ENCODE measurements at regions not wholly inside any gene's neighbourhood (a gene's known extent, or its start where the extent isn't known, plus 50 kb on each side); places are given as distances from the start of the nearest gene placed in this dataset.

DNA sequence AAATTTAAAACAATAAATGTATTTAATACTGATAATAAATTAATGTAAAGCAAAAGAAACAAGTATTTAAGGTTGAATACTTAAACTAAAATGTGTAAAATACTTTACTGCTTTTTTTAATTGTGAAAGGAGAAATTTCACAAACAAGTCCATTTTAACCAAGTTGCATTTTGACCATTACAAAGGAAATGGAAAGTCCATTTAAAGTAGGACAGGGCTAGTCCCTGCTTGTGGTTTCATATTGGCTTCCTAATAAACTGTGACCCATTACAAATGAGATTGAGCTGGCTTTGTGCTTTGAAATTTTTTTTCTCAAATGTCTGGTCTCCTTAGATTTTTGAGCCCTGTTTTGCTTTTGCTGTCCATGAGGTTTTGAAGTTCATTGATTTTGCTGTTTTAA lies 527.6 kb downstream of the MAFB start:
- TF ChIP-seq FOXJ3 (CRISPR knock-in tag; IDR thresholded peaks at IDR 0.05; ENCODE audit: borderline replicate concordance) (no peak), IRF2 (CRISPR knock-in tag; IDR thresholded peaks at IDR 0.05; ENCODE audit: borderline replicate concordance, low read depth) (no peak), CBFB (CRISPR knock-in tag; IDR thresholded peaks at IDR 0.05; ENCODE audit: low read depth) (no peak), FOXP1 (CRISPR knock-in tag; IDR thresholded peaks at IDR 0.05; ENCODE audit: borderline replicate concordance) (no peak), GABPB1 (CRISPR knock-in tag; IDR thresholded peaks at IDR 0.05) (no peak), CREM (CRISPR knock-in tag; IDR thresholded peaks at IDR 0.05) (no peak), JUN (CRISPR knock-in tag; IDR thresholded peaks at IDR 0.05) (no peak)
- TF ChIP-seq, protein P1, sequence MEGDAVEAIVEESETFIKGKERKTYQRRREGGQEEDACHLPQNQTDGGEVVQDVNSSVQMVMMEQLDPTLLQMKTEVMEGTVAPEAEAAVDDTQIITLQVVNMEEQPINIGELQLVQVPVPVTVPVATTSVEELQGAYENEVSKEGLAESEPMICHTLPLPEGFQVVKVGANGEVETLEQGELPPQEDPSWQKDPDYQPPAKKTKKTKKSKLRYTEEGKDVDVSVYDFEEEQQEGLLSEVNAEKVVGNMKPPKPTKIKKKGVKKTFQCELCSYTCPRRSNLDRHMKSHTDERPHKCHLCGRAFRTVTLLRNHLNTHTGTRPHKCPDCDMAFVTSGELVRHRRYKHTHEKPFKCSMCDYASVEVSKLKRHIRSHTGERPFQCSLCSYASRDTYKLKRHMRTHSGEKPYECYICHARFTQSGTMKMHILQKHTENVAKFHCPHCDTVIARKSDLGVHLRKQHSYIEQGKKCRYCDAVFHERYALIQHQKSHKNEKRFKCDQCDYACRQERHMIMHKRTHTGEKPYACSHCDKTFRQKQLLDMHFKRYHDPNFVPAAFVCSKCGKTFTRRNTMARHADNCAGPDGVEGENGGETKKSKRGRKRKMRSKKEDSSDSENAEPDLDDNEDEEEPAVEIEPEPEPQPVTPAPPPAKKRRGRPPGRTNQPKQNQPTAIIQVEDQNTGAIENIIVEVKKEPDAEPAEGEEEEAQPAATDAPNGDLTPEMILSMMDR (IDR thresholded peaks at IDR 0.05) = no peak
- TF ChIP-seq, protein P2, sequence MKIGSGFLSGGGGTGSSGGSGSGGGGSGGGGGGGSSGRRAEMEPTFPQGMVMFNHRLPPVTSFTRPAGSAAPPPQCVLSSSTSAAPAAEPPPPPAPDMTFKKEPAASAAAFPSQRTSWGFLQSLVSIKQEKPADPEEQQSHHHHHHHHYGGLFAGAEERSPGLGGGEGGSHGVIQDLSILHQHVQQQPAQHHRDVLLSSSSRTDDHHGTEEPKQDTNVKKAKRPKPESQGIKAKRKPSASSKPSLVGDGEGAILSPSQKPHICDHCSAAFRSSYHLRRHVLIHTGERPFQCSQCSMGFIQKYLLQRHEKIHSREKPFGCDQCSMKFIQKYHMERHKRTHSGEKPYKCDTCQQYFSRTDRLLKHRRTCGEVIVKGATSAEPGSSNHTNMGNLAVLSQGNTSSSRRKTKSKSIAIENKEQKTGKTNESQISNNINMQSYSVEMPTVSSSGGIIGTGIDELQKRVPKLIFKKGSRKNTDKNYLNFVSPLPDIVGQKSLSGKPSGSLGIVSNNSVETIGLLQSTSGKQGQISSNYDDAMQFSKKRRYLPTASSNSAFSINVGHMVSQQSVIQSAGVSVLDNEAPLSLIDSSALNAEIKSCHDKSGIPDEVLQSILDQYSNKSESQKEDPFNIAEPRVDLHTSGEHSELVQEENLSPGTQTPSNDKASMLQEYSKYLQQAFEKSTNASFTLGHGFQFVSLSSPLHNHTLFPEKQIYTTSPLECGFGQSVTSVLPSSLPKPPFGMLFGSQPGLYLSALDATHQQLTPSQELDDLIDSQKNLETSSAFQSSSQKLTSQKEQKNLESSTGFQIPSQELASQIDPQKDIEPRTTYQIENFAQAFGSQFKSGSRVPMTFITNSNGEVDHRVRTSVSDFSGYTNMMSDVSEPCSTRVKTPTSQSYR (CRISPR knock-in tag; IDR thresholded peaks at IDR 0.05) = no peak
- TF ChIP-seq, protein P3, sequence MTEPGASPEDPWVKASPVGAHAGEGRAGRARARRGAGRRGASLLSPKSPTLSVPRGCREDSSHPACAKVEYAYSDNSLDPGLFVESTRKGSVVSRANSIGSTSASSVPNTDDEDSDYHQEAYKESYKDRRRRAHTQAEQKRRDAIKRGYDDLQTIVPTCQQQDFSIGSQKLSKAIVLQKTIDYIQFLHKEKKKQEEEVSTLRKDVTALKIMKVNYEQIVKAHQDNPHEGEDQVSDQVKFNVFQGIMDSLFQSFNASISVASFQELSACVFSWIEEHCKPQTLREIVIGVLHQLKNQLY (CRISPR knock-in tag; IDR thresholded peaks at IDR 0.05) = no peak
- TF ChIP-seq, protein P4, sequence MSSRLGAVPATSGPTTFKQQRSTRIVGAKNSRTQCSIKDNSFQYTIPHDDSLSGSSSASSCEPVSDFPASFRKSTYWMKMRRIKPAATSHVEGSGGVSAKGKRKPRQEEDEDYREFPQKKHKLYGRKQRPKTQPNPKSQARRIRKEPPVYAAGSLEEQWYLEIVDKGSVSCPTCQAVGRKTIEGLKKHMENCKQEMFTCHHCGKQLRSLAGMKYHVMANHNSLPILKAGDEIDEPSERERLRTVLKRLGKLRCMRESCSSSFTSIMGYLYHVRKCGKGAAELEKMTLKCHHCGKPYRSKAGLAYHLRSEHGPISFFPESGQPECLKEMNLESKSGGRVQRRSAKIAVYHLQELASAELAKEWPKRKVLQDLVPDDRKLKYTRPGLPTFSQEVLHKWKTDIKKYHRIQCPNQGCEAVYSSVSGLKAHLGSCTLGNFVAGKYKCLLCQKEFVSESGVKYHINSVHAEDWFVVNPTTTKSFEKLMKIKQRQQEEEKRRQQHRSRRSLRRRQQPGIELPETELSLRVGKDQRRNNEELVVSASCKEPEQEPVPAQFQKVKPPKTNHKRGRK (CRISPR knock-in tag; IDR thresholded peaks at IDR 0.05; ENCODE audit: borderline replicate concordance) = no peak
- TF ChIP-seq, protein P5, sequence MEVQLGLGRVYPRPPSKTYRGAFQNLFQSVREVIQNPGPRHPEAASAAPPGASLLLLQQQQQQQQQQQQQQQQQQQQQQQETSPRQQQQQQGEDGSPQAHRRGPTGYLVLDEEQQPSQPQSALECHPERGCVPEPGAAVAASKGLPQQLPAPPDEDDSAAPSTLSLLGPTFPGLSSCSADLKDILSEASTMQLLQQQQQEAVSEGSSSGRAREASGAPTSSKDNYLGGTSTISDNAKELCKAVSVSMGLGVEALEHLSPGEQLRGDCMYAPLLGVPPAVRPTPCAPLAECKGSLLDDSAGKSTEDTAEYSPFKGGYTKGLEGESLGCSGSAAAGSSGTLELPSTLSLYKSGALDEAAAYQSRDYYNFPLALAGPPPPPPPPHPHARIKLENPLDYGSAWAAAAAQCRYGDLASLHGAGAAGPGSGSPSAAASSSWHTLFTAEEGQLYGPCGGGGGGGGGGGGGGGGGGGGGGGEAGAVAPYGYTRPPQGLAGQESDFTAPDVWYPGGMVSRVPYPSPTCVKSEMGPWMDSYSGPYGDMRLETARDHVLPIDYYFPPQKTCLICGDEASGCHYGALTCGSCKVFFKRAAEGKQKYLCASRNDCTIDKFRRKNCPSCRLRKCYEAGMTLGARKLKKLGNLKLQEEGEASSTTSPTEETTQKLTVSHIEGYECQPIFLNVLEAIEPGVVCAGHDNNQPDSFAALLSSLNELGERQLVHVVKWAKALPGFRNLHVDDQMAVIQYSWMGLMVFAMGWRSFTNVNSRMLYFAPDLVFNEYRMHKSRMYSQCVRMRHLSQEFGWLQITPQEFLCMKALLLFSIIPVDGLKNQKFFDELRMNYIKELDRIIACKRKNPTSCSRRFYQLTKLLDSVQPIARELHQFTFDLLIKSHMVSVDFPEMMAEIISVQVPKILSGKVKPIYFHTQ (CRISPR knock-in tag; IDR thresholded peaks at IDR 0.05) = no peak

Data from WTC11 (cell line).